ENCODE measurements at regions not wholly inside any gene's neighbourhood (a gene's known extent, or its start where the extent isn't known, plus 50 kb on each side); places are given as distances from the start of the nearest gene placed in this dataset.

GRCh38 chr10:125605167-125605566, 77.8 kb downstream of the TEX36 start:
- ATAC-seq, result no peak
- WGBS (ENCODE audit: insufficient coverage), result 75% methylated on average over 4 of the region's 4 CpGs
- Histone ChIP-seq H3K27ac (ENCODE audit: low read length) (no peak overlapping the region), H3K4me3 (ENCODE audit: low read length) (no peak overlapping the region), H3K27me3 (ENCODE audit: control insufficient read depth, insufficient read depth, low read length) (no peaks in the 10 kb centered on the region), H3K9me3 (ENCODE audit: control insufficient read depth, insufficient read depth, low read length) (no peaks in the 10 kb centered on the region), H3K36me3 (ENCODE audit: control insufficient read depth, insufficient read depth, low read length) (no peaks in the 10 kb centered on the region), H3K4me1 (ENCODE audit: control insufficient read depth, insufficient read depth, low read length) (no peaks in the 10 kb centered on the region)
- no peaks in the 10 kb centered on the region for H3K9me3 Mint-ChIP-seq
- H3K36me3 Mint-ChIP-seq, result no peaks in the 10 kb centered on the region
- peaks cover 14 to 24% of the 10 kb centered on the region in 2 donors for H3K27me3 Mint-ChIP-seq (ENCODE audit: low read depth in 2 of 2)
- H3K4me1 Mint-ChIP-seq, result no peaks in the 10 kb centered on the region
- DNase-seq, result no peak
- intact Hi-C loops (cut with micrococcal nuclease), result no loop called here
- H3K27ac Mint-ChIP-seq, result no peak overlapping the region
- no peak for TF ChIP-seq CTCF (IDR thresholded peaks at IDR 0.05)
- H3K4me3 Mint-ChIP-seq, result no peak overlapping the region

GRCh38 chr10:125602825-125603224, 80.1 kb downstream of the TEX36 start:
- Histone ChIP-seq H3K9me3 (ENCODE audit: control insufficient read depth, insufficient read depth, low read length) (no peaks in the 10 kb centered on the region), H3K4me1 (ENCODE audit: control insufficient read depth, insufficient read depth, low read length) (no peaks in the 10 kb centered on the region), H3K27me3 (ENCODE audit: control insufficient read depth, insufficient read depth, low read length) (no peaks in the 10 kb centered on the region), H3K4me3 (ENCODE audit: low read length) (no peak overlapping the region), H3K27ac (ENCODE audit: low read length) (no peak overlapping the region), H3K36me3 (ENCODE audit: control insufficient read depth, insufficient read depth, low read length) (no peaks in the 10 kb centered on the region)
- Mint-ChIP-seq H3K27me3 (ENCODE audit: low read depth in 2 of 2) (peaks cover 8 to 19% of the 10 kb centered on the region in 2 donors), H3K4me1 (peaks cover 0 to 5% of the 10 kb centered on the region in 2 donors), H3K4me3 (no peak overlapping the region), H3K27ac (no peak overlapping the region), H3K36me3 (no peaks in the 10 kb centered on the region), H3K9me3 (no peaks in the 10 kb centered on the region)
- no peak for DNase-seq
- 89% methylated on average over 13 of the region's 13 CpGs for WGBS (ENCODE audit: insufficient coverage)
- no peak for TF ChIP-seq CTCF (IDR thresholded peaks at IDR 0.05)
- intact Hi-C loops (cut with micrococcal nuclease), result no loop called here
- no peak for ATAC-seq

- intact Hi-C loops (cut with micrococcal nuclease), result no loop called here
- H3K27me3 Mint-ChIP-seq (ENCODE audit: low read depth in 2 of 2), result peaks cover 13 to 15% of the 10 kb centered on the region in 2 donors
These were observed 83.8 kb downstream of the TEX36 start for GRCh38 chr10:125599194-125599593.

More at GRCh38 chr10:125599194-125599593, 83.8 kb downstream of the TEX36 start:
- H3K4me3 ChIP-seq (ENCODE audit: low read length), result no peak overlapping the region
- TF ChIP-seq CTCF (IDR thresholded peaks at IDR 0.05), result no peak
- peaks cover 12% of the 10 kb centered on the region for H3K36me3 Mint-ChIP-seq
- DNase-seq (no peak), ATAC-seq (no peak)
- H3K9me3 ChIP-seq (ENCODE audit: control insufficient read depth, insufficient read depth, low read length), result peaks cover 5% of the 10 kb centered on the region
- no peaks in the 10 kb centered on the region for H3K4me1 ChIP-seq (ENCODE audit: control insufficient read depth, insufficient read depth, low read length)
- no peaks in the 10 kb centered on the region for H3K36me3 ChIP-seq (ENCODE audit: control insufficient read depth, insufficient read depth, low read length)
- H3K4me3 Mint-ChIP-seq, result no peak overlapping the region
- H3K27ac Mint-ChIP-seq, result no peak overlapping the region
- H3K4me1 Mint-ChIP-seq, result peaks cover 0 to 5% of the 10 kb centered on the region in 2 donors
- H3K27ac ChIP-seq (ENCODE audit: low read length), result no peak overlapping the region
- WGBS (ENCODE audit: insufficient coverage), result 77% methylated on average over 3 of the region's 4 CpGs
- H3K9me3 Mint-ChIP-seq, result peaks cover 6 to 8% of the 10 kb centered on the region in 2 donors
- no peaks in the 10 kb centered on the region for H3K27me3 ChIP-seq (ENCODE audit: control insufficient read depth, insufficient read depth, low read length)
